Transverse colon (tissue), 4 donors: ENCODE measurements at regions not wholly inside any gene's neighbourhood (a gene's known extent, or its start where the extent isn't known, plus 50 kb on each side); places are given as distances from the start of the nearest gene placed in this dataset.

Source experiments
- DNase-seq: peaks from one replicate; pipeline ENCODE4 v3.0.0-alpha.2; 2019
- H3K27ac ChIP-seq, 4 donors: fragments of 200-600 bp; sonication (generic); 2 replicates each; pipeline ENCODE4 v1.5.1; 2016 to 2018; ENCODE audit warnings: inconsistent platforms in 4 of 4
- H3K27me3 ChIP-seq: fragments of 200-600 bp; sonication (generic); 2 replicates; pipeline ENCODE4 v1.5.1; 2017; ENCODE audit warnings: inconsistent platforms
- H3K36me3 ChIP-seq, 4 donors: fragments of 200-600 bp; sonication (generic); 2 replicates each; pipeline ENCODE4 v1.5.1; 2017 to 2019; ENCODE audit warnings: inconsistent platforms in 4 of 4
- H3K4me1 ChIP-seq, 4 donors: fragments of 200-600 bp; sonication (generic); 2 replicates each; pipeline ENCODE4 v1.5.1; 2017 to 2020; ENCODE audit warnings: inconsistent platforms in 4 of 4
- H3K4me3 ChIP-seq, 4 donors: fragments of 200-600 bp; sonication (generic); 1 replicate in 1 of 4; 2 replicates in 3 of 4; pipeline versions ENCODE4 v1.5.1 to v1.6.1; 2017 to 2019; ENCODE audit warnings: inconsistent platforms in 4 of 4
- H3K9me3 ChIP-seq, 2 donors: fragments of 200-600 bp; sonication (generic); 2 replicates each; pipeline ENCODE4 v1.5.1; 2017 to 2019; ENCODE audit warnings: inconsistent platforms in 2 of 2
- EP300 ChIP-seq: sonication (generic); formaldehyde crosslinking; IDR thresholded peaks from one replicate; pipeline ENCODE4 v1.6.1; 2017; ENCODE audit warnings: antibody characterized with exemption, low read depth
- POLR2A ChIP-seq: fragments of 450-650 bp; IDR thresholded peaks from one replicate; pipeline ENCODE4 v1.6.1; 2016; ENCODE audit warnings: antibody characterized with exemption, mild to moderate bottlenecking, moderate library complexity
- POLR2AphosphoS5 ChIP-seq, 3 donors: sonication (generic); formaldehyde crosslinking; IDR thresholded peaks; one replicate each; pipeline ENCODE4 v1.6.1; 2016; ENCODE audit warnings: antibody characterized with exemption in 3 of 3
- WGBS, 2 donors: methylation state at CpG; one replicate each; pipeline ENCODE4 v1.1.5; 2018; ENCODE audit warnings: low coverage in 1 of 2; 5-methylcytosine and 5-hydroxymethylcytosine counted together
- in situ Hi-C, 4 donors: fragments of 200-750 bp; cut with MboI; loops; one replicate each; pipeline versions ENCODE4 v1.15.0 to v1.15.1; 2017; ENCODE audit warnings: low sequenced_read_pairs in 3 of 4, low pct_ligation_motif_present in 1 of 4, low pct_unique_long_range_greater_than_20kb in 1 of 4
- intact Hi-C: fragments of 100-400 bp; cut with DNase I; formaldehyde crosslinking; loops from one replicate; pipeline ENCODE4 v1.15.1; 2023; ENCODE audit warnings: low total_unique reads
- TF ChIP-seq, protein P1 (sequence below), 5 experiments: fragments of 200-600 bp in 3 of 5; fragments of 450-650 bp in 2 of 5; sonication (generic) in 3 of 5; IDR thresholded peaks; 1 replicate in 2 of 5; 2 replicates in 3 of 5; pipeline ENCODE4 v1.5.1; 2016 to 2017; ENCODE audit warnings: antibody characterized with exemption in 5 of 5, inconsistent platforms in 3 of 5, mild to moderate bottlenecking in 2 of 5, moderate library complexity in 1 of 5

DNA sequence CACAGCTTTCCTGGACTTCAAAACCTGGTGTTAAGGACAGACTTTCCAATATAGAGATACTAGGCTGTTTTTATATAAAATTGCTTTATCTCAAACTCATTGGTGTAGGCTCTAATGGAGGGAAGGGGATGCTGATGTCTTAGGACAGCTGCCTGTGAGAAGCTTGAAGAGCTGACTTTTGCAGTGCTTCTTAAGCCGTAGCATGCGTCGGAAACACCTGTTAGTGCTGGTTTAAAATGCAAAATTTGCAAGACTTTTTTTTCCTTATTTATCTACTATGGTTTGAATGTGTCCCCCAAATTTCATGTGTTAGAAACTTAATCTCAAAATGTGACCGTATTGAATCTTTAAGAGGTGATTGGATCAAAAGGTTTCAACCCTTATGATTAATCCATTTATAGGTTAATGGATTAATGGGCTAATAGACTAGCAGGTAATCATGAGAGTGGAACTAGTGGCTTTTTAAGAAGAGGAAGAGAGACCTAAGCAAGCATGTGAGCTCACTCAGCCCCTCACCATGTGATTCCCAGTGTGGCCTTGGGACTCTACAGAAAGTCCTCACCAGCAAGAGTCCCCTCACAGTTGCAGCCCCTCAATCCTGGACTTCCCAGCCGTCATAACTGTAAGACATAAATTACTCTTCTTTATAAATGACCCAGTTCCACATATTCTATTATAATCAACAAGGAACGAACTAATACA is 60.9 kb upstream of the FUT8 start:
- 87 to 91% methylated on average over 6 of the region's 6 CpGs for WGBS, 2 donors
- no peak for DNase-seq
- Histone ChIP-seq H3K36me3 (no peaks in the 10 kb centered on the region), H3K9me3 (no peaks in the 10 kb centered on the region), H3K4me3 (no peak overlapping the region), H3K27me3 (no peaks in the 10 kb centered on the region), H3K4me1 (peaks cover 0 to 8% (median 0%) of the 10 kb centered on the region in 4 donors), H3K27ac (peak overlapping the region in 1 of 4 donors; percentile 55)
- TF ChIP-seq POLR2A (no peak), POLR2AphosphoS5 (IDR thresholded peaks at IDR 0.05) (no peak), EP300 (no peak)
- TF ChIP-seq, protein P1, sequence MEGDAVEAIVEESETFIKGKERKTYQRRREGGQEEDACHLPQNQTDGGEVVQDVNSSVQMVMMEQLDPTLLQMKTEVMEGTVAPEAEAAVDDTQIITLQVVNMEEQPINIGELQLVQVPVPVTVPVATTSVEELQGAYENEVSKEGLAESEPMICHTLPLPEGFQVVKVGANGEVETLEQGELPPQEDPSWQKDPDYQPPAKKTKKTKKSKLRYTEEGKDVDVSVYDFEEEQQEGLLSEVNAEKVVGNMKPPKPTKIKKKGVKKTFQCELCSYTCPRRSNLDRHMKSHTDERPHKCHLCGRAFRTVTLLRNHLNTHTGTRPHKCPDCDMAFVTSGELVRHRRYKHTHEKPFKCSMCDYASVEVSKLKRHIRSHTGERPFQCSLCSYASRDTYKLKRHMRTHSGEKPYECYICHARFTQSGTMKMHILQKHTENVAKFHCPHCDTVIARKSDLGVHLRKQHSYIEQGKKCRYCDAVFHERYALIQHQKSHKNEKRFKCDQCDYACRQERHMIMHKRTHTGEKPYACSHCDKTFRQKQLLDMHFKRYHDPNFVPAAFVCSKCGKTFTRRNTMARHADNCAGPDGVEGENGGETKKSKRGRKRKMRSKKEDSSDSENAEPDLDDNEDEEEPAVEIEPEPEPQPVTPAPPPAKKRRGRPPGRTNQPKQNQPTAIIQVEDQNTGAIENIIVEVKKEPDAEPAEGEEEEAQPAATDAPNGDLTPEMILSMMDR (IDR thresholded peaks at IDR 0.05): no peak
- intact Hi-C loops (no loop called here), in situ Hi-C loops (no loop called here)

DNA sequence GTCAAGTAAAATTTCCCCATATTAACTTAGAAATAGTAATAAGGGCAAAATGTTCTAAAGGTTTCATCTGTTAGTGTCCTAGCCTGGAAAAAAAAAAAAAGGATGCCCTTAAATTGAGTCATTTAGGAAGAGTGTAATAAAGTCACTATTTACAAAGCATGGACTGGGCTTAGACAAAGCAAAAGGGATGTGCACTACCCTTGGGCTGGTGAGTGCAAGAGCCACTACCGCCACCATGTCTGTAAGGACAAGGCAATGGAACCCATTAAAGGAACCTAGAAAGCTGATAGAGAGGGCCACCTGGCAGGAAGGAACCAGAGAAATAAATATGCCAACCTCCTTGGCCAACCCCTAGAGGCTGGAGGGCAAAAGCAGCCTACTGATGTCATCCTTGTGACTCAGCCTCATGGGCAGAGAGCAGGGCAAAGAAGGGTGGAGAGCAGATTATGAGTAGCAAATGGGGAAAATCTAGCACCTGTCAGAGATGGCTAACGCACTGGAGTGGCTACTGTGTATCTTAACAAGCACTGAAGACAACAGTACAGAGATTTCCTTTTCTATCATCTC is 59.5 kb upstream of the FUT8 start:
- WGBS, 2 donors: 54 to 75% methylated on average over 2 of the region's 2 CpGs

DNA sequence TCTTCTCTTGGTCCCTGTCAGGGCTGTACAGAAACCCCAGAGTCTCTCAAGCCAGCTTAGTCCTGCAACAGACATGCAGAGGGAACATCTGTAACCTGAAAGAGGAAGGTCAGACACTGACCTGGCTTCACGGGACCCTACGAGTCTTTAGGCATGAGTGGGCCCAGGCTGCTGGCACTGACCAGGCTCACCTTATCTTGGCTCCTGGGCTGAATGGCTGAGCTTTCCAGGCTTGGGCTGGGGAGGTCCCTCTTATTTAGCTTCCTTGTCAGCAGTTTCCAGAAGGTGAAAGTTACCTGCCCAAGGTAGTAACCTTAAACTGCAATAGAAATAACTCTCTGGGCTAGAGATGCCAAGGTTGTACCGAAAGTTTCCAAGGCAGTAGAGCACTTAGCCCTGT is 58.4 kb upstream of the FUT8 start:
- Histone ChIP-seq H3K4me1 (peaks cover 0 to 16% (median 0%) of the 10 kb centered on the region in 4 donors), H3K4me3 (no peak overlapping the region), H3K27ac (peak overlapping the region in 2 of 4 donors; percentile 14 to 30), H3K9me3 (no peaks in the 10 kb centered on the region), H3K36me3 (no peaks in the 10 kb centered on the region), H3K27me3 (no peaks in the 10 kb centered on the region)
- DNase-seq: no peak
- TF ChIP-seq EP300: no peak
- TF ChIP-seq POLR2AphosphoS5 (IDR thresholded peaks at IDR 0.05): no peak
- TF ChIP-seq, protein P1 (IDR thresholded peaks at IDR 0.05): no peak
- no peak for TF ChIP-seq POLR2A
- intact Hi-C loops (no loop called here), in situ Hi-C loops (no loop called here)
- WGBS, 2 donors: 80% methylated on average over 3 of the region's 3 CpGs; no CpG with 5 or more reads in 1 of the 2 donors

More for the DNA sequence above, 59.5 kb upstream of the FUT8 start:
- Histone ChIP-seq H3K27me3 (no peaks in the 10 kb centered on the region), H3K4me1 (peaks cover 0 to 16% (median 0%) of the 10 kb centered on the region in 4 donors), H3K27ac (peak overlapping the region in 2 of 4 donors; percentile 1 to 55), H3K9me3 (no peaks in the 10 kb centered on the region), H3K4me3 (no peak overlapping the region), H3K36me3 (no peaks in the 10 kb centered on the region)
- in situ Hi-C loops: no loop called here
- TF ChIP-seq, protein P1 (IDR thresholded peaks at IDR 0.05): peak in 1 of 5 experiments; percentile 10
- TF ChIP-seq POLR2AphosphoS5 (IDR thresholded peaks at IDR 0.05): no peak
- intact Hi-C loops: no loop called here
- DNase-seq: peak; percentile 40

DNA sequence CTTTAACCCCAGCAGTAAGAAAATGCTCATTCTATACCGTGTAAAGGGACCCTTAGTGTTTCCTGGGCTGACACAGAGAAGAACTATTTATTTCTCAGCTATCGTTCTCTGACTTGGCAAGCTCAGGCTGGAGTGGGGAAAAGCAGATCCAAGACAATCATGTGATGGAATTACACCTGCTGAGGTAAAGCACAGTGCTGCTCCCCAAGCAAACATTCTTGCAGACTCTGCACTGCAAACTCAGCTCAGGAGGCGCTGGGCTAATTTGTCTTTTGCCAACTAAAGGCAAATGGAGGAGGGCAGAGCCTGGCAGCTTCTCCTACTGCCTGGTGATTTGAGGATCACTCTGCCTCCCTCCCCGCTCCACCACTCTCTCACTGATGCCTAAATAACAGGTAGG is 57.8 kb upstream of the FUT8 start:
- intact Hi-C loops: no loop called here
- WGBS, 2 donors: 57% methylated on average over 4 of the region's 4 CpGs; no CpG with 5 or more reads in 1 of the 2 donors
- in situ Hi-C loops: no loop called here
- DNase-seq: no peak
- Histone ChIP-seq H3K4me1 (peaks cover 0 to 16% (median under 1%) of the 10 kb centered on the region in 4 donors), H3K27me3 (no peaks in the 10 kb centered on the region), H3K36me3 (no peaks in the 10 kb centered on the region), H3K4me3 (no peak overlapping the region), H3K9me3 (no peaks in the 10 kb centered on the region), H3K27ac (peak overlapping the region in 1 of 4 donors; percentile 9)
- TF ChIP-seq, protein P1 (IDR thresholded peaks at IDR 0.05): no peak
- TF ChIP-seq POLR2AphosphoS5 (IDR thresholded peaks at IDR 0.05) (no peak), EP300 (no peak)
